ENCODE measurements at regions not wholly inside any gene's neighbourhood (a gene's known extent, or its start where the extent isn't known, plus 50 kb on each side); places are given as distances from the start of the nearest gene placed in this dataset.

- no peak for TF ChIP-seq CTCF (IDR thresholded peaks at IDR 0.05)
These were observed 130.3 kb upstream of the EGLN3 start for GRCh38 chr14:34081101-34081575.

- TF ChIP-seq CTCF (IDR thresholded peaks at IDR 0.05), result no peak
These were observed 127.4 kb upstream of the EGLN3 start for GRCh38 chr14:34078117-34078743.

- TF ChIP-seq CTCF (IDR thresholded peaks at IDR 0.05), result no peak
These were observed 125.0 kb upstream of the EGLN3 start for GRCh38 chr14:34075826-34076225.

- TF ChIP-seq CTCF (IDR thresholded peaks at IDR 0.05), result no peak
These were observed 124.3 kb upstream of the EGLN3 start for GRCh38 chr14:34075042-34075744.

GRCh38 chr14:34072921-34073320 is 122.0 kb upstream of the EGLN3 start:
- no peak for TF ChIP-seq CTCF (IDR thresholded peaks at IDR 0.05)

- no peak for TF ChIP-seq CTCF (IDR thresholded peaks at IDR 0.05)
These were observed 121.5 kb upstream of the EGLN3 start for GRCh38 chr14:34072401-34072800.

- no peak for TF ChIP-seq CTCF (IDR thresholded peaks at IDR 0.05)
These were observed 120.1 kb upstream of the EGLN3 start for GRCh38 chr14:34070917-34071407.
